HCT116 (cell line): ENCODE measurements at regions not wholly inside any gene's neighbourhood (a gene's known extent, or its start where the extent isn't known, plus 50 kb on each side); places are given as distances from the start of the nearest gene placed in this dataset.

Source experiments
- ATAC-seq: fragments of 200-7000 bp; cut with Tn5 transposase; 2 replicates; pipeline ENCODE4 v1.9.1; 2020; ENCODE audit warnings: mild to moderate bottlenecking, moderate library complexity
- BruUV-seq: library from RNA; stranded (reverse); fragments of 400-500 nt; replicated peaks from 2 replicates; lab custom pipeline; 2021; lab: Mats Ljungman, UMichigan
- CTCF ChIA-PET: fragments of 300-600 bp; sonication (Branson Sonifier 250); formaldehyde crosslinking; loops from one replicate; lab custom pipeline; 2021; ENCODE audit warnings: antibody characterized with exemption; lab: Charles Lee
- POLR2A ChIA-PET: fragments of 300-600, 350-600 bp; sonication (Branson Sonifier 250); formaldehyde crosslinking; loops from one replicate; lab custom pipeline; 2021; ENCODE audit warnings: antibody characterized with exemption; lab: Charles Lee
- RAD21 ChIA-PET, 2 experiments: fragments of 300-600 bp; sonication (Branson Sonifier 250); formaldehyde crosslinking; loops; one replicate each; lab custom pipeline; 2023; ENCODE audit warnings: low total read pairs in 2 of 2; ENCODE audit not compliant: uncharacterized antibody in 2 of 2, unreplicated experiment in 2 of 2, low non-redundant PET in 1 of 2; lab: Charles Lee
- DNase-seq: peaks from one replicate; pipeline ENCODE4 v3.0.0-alpha.2; 2010; ENCODE audit warnings: low read depth, low spot score
- H2AFZ ChIP-seq: fragments of 200-600 bp; shearing (Covaris generic), sonication (generic); 2 replicates; pipeline ENCODE4 v1.6.1; 2017; ENCODE audit warnings: low read depth, mixed run types, mixed read lengths, antibody characterized with exemption, low read length; ENCODE audit not compliant: poor library complexity, severe bottlenecking
- H3K27ac ChIP-seq: 2 replicates; pipeline ENCODE4 v1.5.1; 2012; ENCODE audit warnings: low read depth, low read length
- H3K27me3 ChIP-seq: fragments of 200-600 bp; sonication (generic); 2 replicates; pipeline ENCODE4 v1.6.1; 2016; ENCODE audit warnings: mixed run types, low read length, mixed read lengths; ENCODE audit not compliant: insufficient read depth
- H3K36me3 ChIP-seq, 2 experiments: fragments of 200-500 bp in 1 of 2; fragments of 200-600 bp in 1 of 2; sonication (Bioruptor generic) in 1 of 2; sonication (generic) in 1 of 2; 2 replicates each; pipeline versions ENCODE4 v1.5.1 to v1.6.1; 2014 to 2016; ENCODE audit warnings: low read length in 2 of 2, inconsistent platforms in 1 of 2, mixed read lengths in 1 of 2, mixed run types in 1 of 2; ENCODE audit not compliant: insufficient read depth in 2 of 2, control insufficient read depth in 1 of 2
- H3K4me1 ChIP-seq, 2 experiments: fragments of 200-600 bp in 1 of 2; sonication (generic) in 1 of 2; 2 replicates each; pipeline versions ENCODE4 v1.5.1 to v1.6.1; 2012 to 2017; ENCODE audit warnings: low read length in 2 of 2, inconsistent platforms in 1 of 2, mild to moderate bottlenecking in 1 of 2, mixed read lengths in 1 of 2, mixed run types in 1 of 2, moderate library complexity in 1 of 2; ENCODE audit not compliant: insufficient read depth in 2 of 2, control insufficient read depth in 1 of 2
- H3K4me2 ChIP-seq: fragments of 200-600 bp; sonication (generic); 2 replicates; pipeline ENCODE4 v1.6.1; 2017; ENCODE audit warnings: mixed run types, low read length, mixed read lengths
- H3K4me3 ChIP-seq, 2 experiments: fragments of 200-600 bp in 1 of 2; sonication (generic) in 1 of 2; replicated peaks in 1 of 2; 2 replicates each; pipeline ENCODE4 v1.5.1; 2011 to 2016; ENCODE audit warnings: low read length in 2 of 2, control low read depth in 1 of 2, low read depth in 1 of 2, mild to moderate bottlenecking in 1 of 2, mixed read lengths in 1 of 2, mixed run types in 1 of 2
- H3K79me2 ChIP-seq: fragments of 200-600 bp; sonication (generic); 2 replicates; pipeline ENCODE4 v1.6.1; 2017; ENCODE audit warnings: mild to moderate bottlenecking, mixed run types, low read length, moderate library complexity, mixed read lengths; ENCODE audit not compliant: insufficient read depth
- H3K9ac ChIP-seq: fragments of 200-600 bp; sonication (generic); 2 replicates; pipeline ENCODE4 v1.6.1; 2016; ENCODE audit warnings: low read length, mixed read lengths
- H3K9me2 ChIP-seq: fragments of 200-600 bp; sonication (generic), shearing (Covaris generic); 2 replicates; pipeline ENCODE4 v1.6.1; 2017; ENCODE audit warnings: mixed run types, mild to moderate bottlenecking, moderate library complexity; ENCODE audit not compliant: insufficient read depth
- H3K9me3 ChIP-seq, 2 experiments: fragments of 200-500 bp in 1 of 2; fragments of 200-600 bp in 1 of 2; sonication (Bioruptor generic) in 1 of 2; sonication (generic) in 1 of 2; 2 replicates each; pipeline ENCODE4 v1.6.1; 2014 to 2017; ENCODE audit warnings: low read length in 2 of 2, mixed read lengths in 2 of 2, inconsistent platforms in 1 of 2, low read depth in 1 of 2, mild to moderate bottlenecking in 1 of 2, mixed run types in 1 of 2, moderate library complexity in 1 of 2; ENCODE audit not compliant: control insufficient read depth in 1 of 2, insufficient read depth in 1 of 2
- H4K20me1 ChIP-seq: fragments of 200-600 bp; sonication (generic), shearing (Covaris generic); 2 replicates; pipeline ENCODE4 v1.6.1; 2017; ENCODE audit warnings: mixed run types, mild to moderate bottlenecking, moderate library complexity; ENCODE audit not compliant: insufficient read depth
- CBX3 ChIP-seq: IDR thresholded peaks from 2 replicates; pipeline ENCODE4 v1.6.1; 2012; ENCODE audit warnings: low read depth
- CEBPB ChIP-seq: IDR thresholded peaks from 2 replicates; pipeline ENCODE4 v1.6.1; 2012; ENCODE audit warnings: low read depth
- ELF1 ChIP-seq: IDR thresholded peaks from 2 replicates; pipeline ENCODE4 v1.6.1; 2012; ENCODE audit warnings: low read depth, borderline replicate concordance
- EZH2 ChIP-seq: fragments of 200-600 bp; sonication (generic); IDR thresholded peaks from 2 replicates; pipeline ENCODE4 v1.6.1; 2017; ENCODE audit warnings: antibody characterized with exemption, mixed run types
- EZH2phosphoT487 ChIP-seq: fragments of 200-600 bp; IDR thresholded peaks from 2 replicates; pipeline ENCODE4 v1.6.1; 2018; ENCODE audit warnings: antibody characterized with exemption, borderline replicate concordance
- FOSL1 ChIP-seq: IDR thresholded peaks from 2 replicates; pipeline ENCODE4 v1.6.1; 2012; ENCODE audit warnings: low read depth
- POLR2A ChIP-seq: IDR thresholded peaks from 2 replicates; pipeline ENCODE4 v1.7.0; 2011; ENCODE audit warnings: borderline replicate concordance; ENCODE audit not compliant: insufficient read depth, insufficient read length; ENCODE audit errors: extremely low read depth
- POLR2AphosphoS5 ChIP-seq: IDR thresholded peaks from 2 replicates; pipeline ENCODE4 v1.6.1; 2011; ENCODE audit warnings: mild to moderate bottlenecking, low read depth, low read length, moderate library complexity
- SIN3A ChIP-seq: IDR thresholded peaks from 2 replicates; pipeline ENCODE4 v1.6.1; 2012; ENCODE audit warnings: low read depth
- SP1 ChIP-seq: IDR thresholded peaks from 2 replicates; pipeline ENCODE4 v1.6.1; 2012; ENCODE audit warnings: low read depth
- ZFX ChIP-seq: fragments of 450-650 bp; IDR thresholded peaks from 2 replicates; pipeline ENCODE4 v1.6.1; 2017
- intact Hi-C: fragments of 100-400 bp; cut with micrococcal nuclease; formaldehyde crosslinking; loops from 2 replicates; pipeline ENCODE4 v1.10.0; 2022
- TF ChIP-seq, protein P1 (sequence below): IDR thresholded peaks from 2 replicates; pipeline ENCODE4 v1.6.1; 2012
- TF ChIP-seq, protein P2 (sequence below), 3 experiments: fragments of 200-600 bp in 1 of 3; sonication (generic) in 1 of 3; IDR thresholded peaks in 2 of 3; conservative IDR thresholded peaks in 1 of 3; 2 replicates each; pipeline ENCODE4 v1.5.1; 2012 to 2017; ENCODE audit warnings: low read depth in 2 of 3, low read length in 2 of 3, antibody characterized with exemption in 1 of 3, borderline replicate concordance in 1 of 3, control low read depth in 1 of 3, mild to moderate bottlenecking in 1 of 3, mixed read lengths in 1 of 3, mixed run types in 1 of 3, moderate library complexity in 1 of 3; ENCODE audit not compliant: insufficient read depth in 1 of 3
- TF ChIP-seq, protein P3 (sequence below): IDR thresholded peaks from 2 replicates; pipeline ENCODE4 v1.6.1; 2012
- TF ChIP-seq, protein P4 (sequence below): IDR thresholded peaks from 2 replicates; pipeline ENCODE4 v1.6.1; 2011; ENCODE audit warnings: mild to moderate bottlenecking, low read length, moderate library complexity; ENCODE audit not compliant: insufficient replicate concordance; ENCODE audit errors: extremely low read depth

DNA sequence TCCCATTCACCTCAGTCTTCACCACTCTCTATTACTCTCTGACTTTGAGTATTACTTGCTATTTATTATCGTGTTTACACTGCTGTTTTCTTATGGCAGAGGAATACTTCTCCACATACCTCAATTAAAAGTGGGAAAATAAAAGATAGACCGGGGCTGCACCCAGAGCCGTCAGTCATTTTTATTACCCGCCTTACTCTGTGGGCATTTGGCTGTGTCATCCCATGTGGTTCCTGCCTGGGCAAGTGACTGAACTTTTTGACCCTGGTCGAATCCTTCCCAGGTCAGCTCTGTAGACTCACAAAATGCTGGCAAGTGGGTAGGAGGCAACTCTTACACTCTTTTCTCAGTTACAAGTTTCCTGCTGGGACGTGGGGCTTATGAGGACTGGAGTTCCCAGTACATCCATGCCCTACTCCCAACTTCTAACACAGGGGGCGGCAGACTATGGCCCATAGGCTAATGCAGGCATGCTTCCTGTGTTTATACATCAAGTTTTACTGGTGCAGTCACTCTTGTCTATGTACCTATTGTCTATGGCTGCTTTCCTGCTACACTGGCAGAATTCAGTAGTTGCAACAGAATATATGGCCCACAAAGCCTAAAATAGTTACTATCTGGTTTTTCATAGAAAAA is 69.5 kb upstream of the KCND3 start:
- Histone ChIP-seq H3K9me2 (no peaks in the 10 kb centered on the region), H3K36me3 (no peaks in the 10 kb centered on the region), H3K27ac (no peak overlapping the region), H4K20me1 (no peaks in the 10 kb centered on the region), H3K79me2 (no peaks in the 10 kb centered on the region), H3K9me3 (no peaks in the 10 kb centered on the region), H3K4me2 (no peak overlapping the region), H3K4me3 (no peak overlapping the region), H2AFZ (no peak overlapping the region), H3K27me3 (peaks cover 34% of the 10 kb centered on the region), H3K4me1 (no peaks in the 10 kb centered on the region), H3K9ac (no peak overlapping the region)
- DNase-seq (no peak), ATAC-seq (peak; percentile 60; the same call in 1 of the 2 replicates)
- RAD21 ChIA-PET, result no interaction called here
- intact Hi-C loops, result no loop called here
- TF ChIP-seq, protein P1, sequence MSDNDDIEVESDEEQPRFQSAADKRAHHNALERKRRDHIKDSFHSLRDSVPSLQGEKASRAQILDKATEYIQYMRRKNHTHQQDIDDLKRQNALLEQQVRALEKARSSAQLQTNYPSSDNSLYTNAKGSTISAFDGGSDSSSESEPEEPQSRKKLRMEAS, result no peak
- TF ChIP-seq EZH2phosphoT487, result no peak
- TF ChIP-seq, protein P2, sequence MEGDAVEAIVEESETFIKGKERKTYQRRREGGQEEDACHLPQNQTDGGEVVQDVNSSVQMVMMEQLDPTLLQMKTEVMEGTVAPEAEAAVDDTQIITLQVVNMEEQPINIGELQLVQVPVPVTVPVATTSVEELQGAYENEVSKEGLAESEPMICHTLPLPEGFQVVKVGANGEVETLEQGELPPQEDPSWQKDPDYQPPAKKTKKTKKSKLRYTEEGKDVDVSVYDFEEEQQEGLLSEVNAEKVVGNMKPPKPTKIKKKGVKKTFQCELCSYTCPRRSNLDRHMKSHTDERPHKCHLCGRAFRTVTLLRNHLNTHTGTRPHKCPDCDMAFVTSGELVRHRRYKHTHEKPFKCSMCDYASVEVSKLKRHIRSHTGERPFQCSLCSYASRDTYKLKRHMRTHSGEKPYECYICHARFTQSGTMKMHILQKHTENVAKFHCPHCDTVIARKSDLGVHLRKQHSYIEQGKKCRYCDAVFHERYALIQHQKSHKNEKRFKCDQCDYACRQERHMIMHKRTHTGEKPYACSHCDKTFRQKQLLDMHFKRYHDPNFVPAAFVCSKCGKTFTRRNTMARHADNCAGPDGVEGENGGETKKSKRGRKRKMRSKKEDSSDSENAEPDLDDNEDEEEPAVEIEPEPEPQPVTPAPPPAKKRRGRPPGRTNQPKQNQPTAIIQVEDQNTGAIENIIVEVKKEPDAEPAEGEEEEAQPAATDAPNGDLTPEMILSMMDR (IDR thresholded peaks at IDR 0.05 in 2 of 3, conservative IDR thresholded peaks at IDR 0.05 in 1 of 3; ENCODE audit: borderline replicate concordance in 1 of 3, insufficient read depth in 1 of 3, low read depth in 2 of 3, low read length in 2 of 3), result peak in 1 of 3 experiments; percentile 26; a peak in 1 of 6 replicates
- CTCF ChIA-PET, result interaction anchor here (1.6 kb wide), 1 partner anchor 240 kb away, joined by 3 read pairs; no protein-coding TSS in a partner anchor
- POLR2A ChIA-PET, result no interaction called here
- BruUV-seq, result no TSS peak

DNA sequence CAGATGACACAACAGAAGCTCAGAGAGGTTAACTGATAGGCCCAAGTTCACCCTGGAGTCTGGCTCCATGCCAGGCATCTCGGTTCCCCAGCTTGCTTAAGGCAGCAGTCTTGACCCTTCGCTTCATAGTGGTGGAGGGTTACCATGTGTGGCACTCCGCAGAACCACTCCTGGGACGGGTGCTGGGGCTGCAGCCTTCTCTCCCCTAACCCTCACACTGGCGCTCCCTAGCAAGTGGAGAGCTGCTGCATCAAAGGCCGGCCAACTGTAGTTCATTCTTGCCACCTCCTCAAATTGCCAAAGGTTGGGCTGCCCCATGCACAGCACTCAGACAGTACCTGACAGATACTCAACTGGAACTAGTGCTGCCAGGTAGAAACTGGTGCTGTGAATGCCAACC is 70.2 kb upstream of the KCND3 start:
- no peak overlapping the region for H3K4me3 ChIP-seq
- H4K20me1 ChIP-seq, result no peaks in the 10 kb centered on the region
- ChIA-PET POLR2A (no interaction called here), CTCF (interaction anchor here (1.6 kb wide), 1 partner anchor 239 kb away, joined by 3 read pairs; no protein-coding TSS in a partner anchor), RAD21 (no interaction called here)
- no peak overlapping the region for H3K4me2 ChIP-seq
- no peak overlapping the region for H2AFZ ChIP-seq
- H3K36me3 ChIP-seq, result no peaks in the 10 kb centered on the region
- BruUV-seq, result no TSS peak
- intact Hi-C loops, result no loop called here
- DNase-seq (no peak), ATAC-seq (no peak)
- no peaks in the 10 kb centered on the region for H3K9me2 ChIP-seq
- H3K27ac ChIP-seq, result no peak overlapping the region
- no peaks in the 10 kb centered on the region for H3K4me1 ChIP-seq
- no peaks in the 10 kb centered on the region for H3K9me3 ChIP-seq
- peaks cover 41% of the 10 kb centered on the region for H3K27me3 ChIP-seq
- no peak overlapping the region for H3K9ac ChIP-seq
- no peaks in the 10 kb centered on the region for H3K79me2 ChIP-seq
- TF ChIP-seq, protein P3, sequence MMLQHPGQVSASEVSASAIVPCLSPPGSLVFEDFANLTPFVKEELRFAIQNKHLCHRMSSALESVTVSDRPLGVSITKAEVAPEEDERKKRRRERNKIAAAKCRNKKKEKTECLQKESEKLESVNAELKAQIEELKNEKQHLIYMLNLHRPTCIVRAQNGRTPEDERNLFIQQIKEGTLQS, result no peak
- TF ChIP-seq EZH2 (no peak), SIN3A (no peak), POLR2AphosphoS5 (no peak), SP1 (no peak), CEBPB (no peak), FOSL1 (no peak), ZFX (no peak), ELF1 (no peak), CBX3 (no peak), POLR2A (no peak)
- TF ChIP-seq, protein P1, result no peak
- TF ChIP-seq, protein P4, sequence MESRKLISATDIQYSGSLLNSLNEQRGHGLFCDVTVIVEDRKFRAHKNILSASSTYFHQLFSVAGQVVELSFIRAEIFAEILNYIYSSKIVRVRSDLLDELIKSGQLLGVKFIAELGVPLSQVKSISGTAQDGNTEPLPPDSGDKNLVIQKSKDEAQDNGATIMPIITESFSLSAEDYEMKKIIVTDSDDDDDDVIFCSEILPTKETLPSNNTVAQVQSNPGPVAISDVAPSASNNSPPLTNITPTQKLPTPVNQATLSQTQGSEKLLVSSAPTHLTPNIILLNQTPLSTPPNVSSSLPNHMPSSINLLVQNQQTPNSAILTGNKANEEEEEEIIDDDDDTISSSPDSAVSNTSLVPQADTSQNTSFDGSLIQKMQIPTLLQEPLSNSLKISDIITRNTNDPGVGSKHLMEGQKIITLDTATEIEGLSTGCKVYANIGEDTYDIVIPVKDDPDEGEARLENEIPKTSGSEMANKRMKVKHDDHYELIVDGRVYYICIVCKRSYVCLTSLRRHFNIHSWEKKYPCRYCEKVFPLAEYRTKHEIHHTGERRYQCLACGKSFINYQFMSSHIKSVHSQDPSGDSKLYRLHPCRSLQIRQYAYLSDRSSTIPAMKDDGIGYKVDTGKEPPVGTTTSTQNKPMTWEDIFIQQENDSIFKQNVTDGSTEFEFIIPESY, result no peak
